GM19455 (cell line): ENCODE measurements at regions not wholly inside any gene's neighbourhood (a gene's known extent, or its start where the extent isn't known, plus 50 kb on each side); places are given as distances from the start of the nearest gene placed in this dataset.

ENCODE experiments used
- ATAC-seq: cut with Tn5 transposase; IDR thresholded peaks from one replicate; pipeline ENCODE4 v1.9.1; 2021; ENCODE audit not compliant: unreplicated experiment

DNA sequence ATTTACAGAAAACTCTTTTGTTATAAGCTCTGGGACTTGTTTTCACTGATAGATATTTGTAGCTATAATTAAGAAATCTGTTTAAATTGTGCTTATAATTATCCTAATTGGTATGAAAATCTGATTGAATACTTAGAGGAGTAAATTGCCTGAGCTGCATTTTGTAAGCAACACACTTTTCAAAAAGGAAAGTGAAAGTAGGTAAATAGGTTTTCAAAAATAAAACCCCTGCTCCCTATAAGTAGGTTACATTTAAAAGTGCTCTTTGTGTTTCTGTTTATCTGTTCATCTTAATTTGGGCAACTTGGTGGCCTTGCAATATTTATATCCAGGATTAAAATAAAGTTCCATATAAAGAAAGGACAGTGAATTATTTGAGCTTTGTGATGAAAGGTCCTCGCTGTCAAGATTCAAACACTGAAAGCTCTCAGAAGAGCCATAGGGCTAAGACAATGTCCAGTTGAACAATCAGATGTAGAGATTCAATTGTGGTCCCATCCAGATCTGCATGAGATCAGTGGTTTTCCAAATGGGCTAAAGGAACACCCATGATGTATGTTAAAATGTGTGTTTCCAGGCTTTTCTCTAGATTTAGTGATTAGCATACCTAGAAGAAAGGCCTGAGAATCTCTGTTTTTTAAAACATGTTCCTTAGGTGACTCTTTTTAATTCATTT is 371.6 kb downstream of the RPRM start:
- ATAC-seq: peak; percentile 54

DNA sequence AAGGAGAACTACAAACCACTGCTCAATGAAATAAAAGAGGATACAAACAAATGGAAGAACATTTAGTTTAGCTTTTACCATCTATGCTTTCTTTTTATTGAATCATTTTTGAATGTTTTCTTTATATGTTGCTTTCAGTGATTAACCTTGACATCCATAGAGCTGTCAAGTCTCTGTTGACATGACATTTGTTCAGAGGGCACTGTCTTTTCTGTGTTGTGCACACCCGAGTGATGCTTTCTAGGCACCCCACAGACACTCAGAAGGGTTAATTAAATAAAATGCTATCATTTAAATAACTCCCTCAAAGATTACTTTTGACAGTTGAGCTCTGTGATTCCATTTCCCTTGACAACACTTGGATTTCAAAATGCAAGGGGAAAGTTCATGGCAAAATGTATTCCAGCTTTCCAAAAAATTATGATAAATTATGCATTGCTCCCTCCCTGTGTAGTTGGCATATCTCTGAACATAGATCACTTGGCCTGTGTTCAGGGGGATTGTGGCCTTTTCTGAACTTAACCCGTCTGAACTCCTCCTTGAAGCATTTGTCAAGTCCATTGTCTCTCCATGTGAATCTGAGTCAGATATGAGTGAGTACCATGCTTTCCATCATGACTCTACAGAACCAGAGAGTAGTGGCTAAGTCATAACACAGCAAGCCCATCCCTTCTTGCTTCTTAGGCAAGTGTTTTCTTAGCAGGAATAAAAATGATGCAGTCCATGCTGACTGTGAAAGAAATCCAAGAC is 372.6 kb downstream of the RPRM start:
- no peak for ATAC-seq

DNA sequence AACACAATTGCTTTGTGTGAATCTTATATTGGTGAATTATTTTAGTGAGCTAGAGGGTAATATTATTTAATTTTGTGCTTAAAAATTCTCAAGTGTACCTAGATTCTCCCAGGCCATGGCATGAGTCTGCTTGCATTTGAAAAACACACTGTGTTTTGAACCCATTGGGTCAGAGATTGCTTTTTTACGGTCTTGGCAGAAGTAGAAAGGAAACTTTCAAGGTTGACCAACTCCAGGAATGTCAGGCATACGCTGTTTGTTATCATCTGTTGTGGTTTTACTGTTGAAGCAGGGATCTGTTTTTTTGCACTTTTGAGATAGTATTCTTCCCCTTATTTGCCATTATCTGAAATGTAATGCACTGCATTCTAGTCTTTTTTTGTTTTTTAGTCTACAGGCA is 377.4 kb downstream of the RPRM start:
- ATAC-seq: no peak

DNA sequence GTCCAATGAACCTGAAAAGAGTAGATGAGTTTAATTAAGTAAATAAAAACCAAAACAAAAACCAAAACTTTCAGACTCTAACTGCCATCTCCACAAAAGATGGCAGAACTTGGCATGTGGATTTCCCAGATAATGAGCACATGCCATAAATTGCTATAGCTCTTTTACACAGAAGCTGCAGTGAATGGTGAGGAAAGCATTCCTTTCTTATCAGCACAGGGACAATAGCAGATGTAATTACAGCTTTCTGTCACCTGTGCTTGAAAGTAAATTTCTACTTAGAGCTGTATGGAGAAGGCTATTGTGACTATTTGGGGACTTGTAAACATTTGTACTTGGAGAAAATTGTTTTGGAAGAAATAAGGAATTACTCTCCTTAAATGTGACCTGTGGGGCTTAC is 378.4 kb downstream of the RPRM start:
- ATAC-seq: no peak

DNA sequence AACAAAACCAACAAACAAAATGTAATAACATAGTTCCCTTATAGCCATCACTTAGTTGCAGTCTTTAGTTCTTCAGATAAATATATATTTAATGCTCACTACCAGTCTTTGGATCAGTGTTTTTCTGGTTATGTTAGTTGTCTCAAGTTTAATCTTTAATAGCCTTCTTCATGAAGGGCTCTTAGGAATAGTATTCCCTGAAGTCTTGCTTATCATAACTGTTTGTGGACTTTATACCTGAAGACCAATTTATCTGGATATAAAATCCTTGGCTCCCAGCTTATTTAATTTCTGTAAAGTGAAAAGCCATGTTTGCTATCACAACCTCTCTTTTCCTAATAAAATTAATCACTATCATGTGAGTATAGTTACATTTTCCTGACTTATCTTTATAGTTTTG is 379.7 kb downstream of the ARL6IP6 start:
- ATAC-seq: no peak

DNA sequence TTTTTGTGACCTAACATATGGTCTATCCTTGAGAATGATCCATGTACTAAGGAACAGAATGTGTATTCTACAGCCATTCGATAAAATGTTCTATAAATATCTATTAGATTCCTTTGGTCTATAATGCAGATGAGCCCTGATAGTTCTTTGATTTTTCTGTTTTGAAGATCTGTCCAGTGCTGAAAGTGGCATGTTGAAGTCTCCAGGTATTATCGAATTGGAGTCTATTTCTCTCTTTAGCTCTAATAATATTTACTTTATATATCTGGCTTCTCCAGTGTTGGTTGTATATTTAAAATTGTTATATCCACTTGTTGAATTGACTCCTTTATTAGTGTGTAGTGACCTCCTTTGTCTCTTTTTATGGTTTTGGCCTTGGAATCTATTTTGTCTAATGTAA is 377.9 kb downstream of the ARL6IP6 start:
- no peak for ATAC-seq

DNA sequence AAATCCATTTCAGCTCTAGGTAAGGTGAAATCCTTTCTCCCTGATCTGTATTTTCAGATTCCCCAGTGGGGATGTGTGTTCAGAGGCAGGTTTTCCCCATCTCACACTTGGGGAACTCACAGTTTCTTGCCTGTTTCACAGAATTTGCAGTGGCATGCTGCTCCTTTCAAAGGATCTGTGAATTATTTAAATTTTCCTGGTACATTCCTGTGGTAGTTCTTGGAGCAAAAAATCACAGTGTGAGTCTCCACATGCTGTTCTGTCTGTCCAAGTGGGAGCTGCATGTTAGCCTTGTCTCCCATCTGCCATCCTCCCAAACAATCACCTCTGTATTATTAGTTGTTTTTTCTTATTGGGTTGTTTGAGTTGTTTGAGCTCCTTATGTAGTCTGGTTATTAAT is 372.9 kb downstream of the ARL6IP6 start:
- no peak for ATAC-seq

DNA sequence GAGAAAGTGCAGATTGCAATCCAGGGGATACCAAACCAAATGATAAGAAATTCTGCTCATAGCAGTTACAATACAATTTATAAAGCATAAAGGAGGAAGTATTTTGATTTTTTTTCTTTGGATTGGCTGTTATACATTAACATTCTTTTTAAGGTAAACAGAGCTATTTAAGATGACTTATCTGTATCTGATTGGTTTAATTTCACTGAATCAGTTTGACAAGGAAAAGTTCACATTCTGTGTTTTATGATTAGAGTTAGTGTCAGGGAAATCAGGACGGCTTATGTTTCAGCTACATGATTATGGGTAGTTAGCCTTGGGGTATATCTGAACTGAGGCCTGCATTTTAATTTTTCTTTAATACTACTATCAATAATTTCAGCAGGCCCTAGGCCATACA is 360.9 kb downstream of the ARL6IP6 start:
- ATAC-seq: no peak

DNA sequence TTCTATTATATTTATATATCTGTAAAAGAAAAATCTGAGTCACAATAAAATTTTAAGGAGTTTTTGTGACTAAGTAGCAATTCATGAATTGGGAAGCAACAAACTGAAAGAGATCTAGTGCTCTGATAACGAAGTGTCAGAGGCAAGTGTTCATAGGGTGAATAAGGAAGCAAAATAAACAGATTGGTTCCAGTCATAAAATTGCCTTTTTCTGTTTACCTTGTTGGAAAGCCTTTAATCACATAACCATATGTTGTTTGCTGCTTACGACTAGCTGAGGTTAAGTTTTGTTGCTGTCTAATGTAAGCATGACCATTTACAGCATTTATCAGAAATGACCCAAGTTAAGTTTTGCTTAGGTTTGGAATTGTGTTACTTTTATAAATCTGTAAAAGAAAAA is 358.9 kb downstream of the ARL6IP6 start:
- no peak for ATAC-seq

DNA sequence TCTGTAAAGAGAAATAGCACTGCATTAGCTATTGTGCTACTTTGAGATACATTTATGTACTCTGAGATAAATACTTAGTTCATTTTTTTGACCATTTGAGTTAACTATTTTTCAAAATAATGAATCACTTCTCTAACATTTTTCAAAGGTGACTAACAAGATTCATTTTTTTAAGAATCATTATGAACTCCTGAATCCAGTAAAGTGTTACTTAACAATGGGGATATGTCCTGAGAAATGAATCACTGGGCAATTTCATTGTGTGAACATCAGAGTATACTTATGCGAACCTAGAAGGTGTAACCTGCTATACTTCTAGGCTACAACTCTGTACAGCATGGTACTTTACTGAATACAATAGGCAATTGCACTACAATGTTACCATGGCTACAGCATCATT is 355.8 kb downstream of the ARL6IP6 start:
- no peak for ATAC-seq

DNA sequence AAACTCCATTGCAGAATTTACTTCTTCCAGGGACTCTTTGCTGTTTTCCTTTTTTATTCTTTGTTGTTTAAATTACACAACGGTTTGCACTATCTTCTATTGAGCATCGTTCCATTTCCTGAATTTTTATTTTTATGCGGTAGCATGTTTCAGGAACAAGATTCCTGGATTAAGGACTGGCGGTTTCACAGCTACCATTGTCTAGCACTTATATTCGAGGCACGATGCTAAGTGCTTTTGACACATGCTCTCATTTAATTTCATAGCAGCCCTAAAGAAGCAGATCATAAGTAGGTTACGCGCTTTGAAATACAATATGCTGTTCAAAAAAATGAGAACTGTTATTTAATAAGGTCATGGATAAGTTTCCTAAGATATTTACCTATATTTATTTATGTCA is 354.4 kb downstream of the ARL6IP6 start:
- no peak for ATAC-seq

DNA sequence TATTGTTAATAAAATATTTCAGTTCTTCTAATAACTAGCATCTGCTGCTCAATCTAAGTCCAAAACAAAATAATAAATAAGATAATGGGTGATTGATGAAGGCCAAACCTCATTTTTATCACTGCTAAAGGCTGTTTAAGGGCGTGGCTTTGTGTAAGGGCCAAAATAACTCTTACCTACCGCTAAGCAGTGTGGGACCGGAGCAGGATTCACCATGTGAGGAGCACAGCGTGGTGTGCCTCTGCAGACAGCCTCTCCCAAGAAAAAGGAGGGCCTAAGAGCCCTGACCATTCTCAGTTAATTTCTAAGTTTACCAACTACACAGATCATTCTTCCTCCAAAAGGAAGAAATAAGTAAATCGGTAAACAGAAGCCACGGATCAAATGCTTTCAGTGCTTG is 353.7 kb downstream of the ARL6IP6 start:
- no peak for ATAC-seq

DNA sequence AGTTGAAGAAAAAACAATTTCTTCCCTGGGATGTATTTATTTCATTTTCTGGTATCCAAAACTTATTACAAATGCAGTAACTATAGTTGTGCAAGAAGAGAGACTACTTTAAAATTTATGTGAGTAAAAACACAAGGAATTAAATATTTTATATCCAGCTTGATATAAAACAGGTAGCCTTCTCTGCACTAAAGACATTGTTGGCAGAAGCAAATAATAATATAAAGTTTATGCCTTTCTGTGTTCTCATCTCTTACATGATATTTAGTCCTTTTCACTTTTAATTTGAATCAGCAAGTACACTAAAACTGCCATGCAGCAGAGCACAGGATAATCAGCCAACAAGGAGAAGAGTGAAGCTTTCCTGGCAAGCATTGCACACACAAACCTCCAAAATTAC is 352.7 kb downstream of the ARL6IP6 start:
- ATAC-seq: no peak

DNA sequence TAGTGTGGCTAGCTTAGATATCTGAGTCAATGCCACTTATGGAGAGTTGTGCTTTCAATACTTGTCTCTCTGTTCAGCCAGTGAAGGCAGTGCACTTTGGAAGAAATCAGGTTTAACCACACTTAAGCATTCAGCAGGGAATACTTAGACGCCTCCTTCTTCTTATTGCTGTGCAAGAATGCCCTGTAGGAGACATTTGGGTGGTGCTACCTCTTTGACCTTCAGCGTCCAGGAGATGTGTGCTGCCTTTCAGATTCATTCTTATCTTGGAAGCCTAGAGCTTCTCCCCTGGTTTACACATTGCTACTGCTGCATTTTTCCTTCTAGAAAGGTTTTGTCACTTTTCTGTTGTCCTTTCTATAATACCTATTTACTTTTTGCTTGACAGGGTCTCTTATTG is 350.5 kb downstream of the ARL6IP6 start:
- no peak for ATAC-seq

DNA sequence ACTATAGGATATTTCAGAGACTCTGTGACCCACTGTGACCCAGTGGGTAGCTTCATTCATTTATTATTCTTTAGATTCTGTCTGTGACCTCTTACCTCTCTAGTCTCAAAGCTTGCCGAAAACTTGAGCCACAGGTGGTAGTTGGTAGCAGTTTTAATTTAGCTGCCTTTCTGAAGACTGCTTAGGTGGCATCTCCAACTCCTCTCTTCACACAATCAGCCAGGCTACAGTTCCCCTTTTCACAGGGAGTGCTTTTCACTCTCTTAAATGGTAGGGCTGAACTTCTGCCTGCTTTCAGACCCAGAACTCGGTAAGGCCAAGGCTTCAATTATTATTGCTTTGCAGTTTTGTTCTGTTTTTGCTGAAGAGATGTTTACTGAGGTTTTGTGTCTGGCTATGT is 349.6 kb downstream of the ARL6IP6 start:
- no peak for ATAC-seq

DNA sequence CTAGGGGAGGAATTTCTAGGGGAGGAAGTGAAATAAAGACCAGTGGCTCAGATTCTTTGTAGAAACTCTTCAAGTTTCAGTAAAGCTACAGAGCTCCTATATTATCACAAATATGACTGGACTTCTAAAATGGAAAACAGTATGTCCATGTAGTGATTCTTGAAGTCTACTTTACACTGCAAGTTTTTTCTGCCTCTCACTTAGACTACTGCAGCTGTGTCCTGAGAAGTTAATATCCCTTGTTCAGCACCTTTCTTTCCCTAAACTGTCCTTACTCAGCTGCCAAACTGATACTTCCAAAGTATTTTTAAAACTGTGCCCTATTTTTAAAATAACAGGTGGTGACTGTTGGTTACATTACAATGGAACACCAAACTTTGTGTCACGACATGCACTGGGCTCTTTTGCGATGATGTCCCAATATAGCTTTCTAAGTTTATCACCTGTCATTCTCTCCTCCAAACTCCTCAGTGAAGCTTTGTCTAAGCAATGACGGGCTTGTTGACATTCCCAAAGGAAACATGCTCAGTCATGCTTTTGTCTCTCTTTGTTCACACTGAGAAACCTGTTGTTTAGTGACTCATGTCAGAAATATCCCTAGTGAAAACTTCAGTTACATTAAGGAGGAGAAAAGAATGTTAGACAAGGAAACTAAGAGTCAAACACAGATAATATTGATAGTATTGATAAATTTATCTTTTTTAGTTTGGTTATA is 341.1 kb downstream of the ARL6IP6 start:
- no peak for ATAC-seq

DNA sequence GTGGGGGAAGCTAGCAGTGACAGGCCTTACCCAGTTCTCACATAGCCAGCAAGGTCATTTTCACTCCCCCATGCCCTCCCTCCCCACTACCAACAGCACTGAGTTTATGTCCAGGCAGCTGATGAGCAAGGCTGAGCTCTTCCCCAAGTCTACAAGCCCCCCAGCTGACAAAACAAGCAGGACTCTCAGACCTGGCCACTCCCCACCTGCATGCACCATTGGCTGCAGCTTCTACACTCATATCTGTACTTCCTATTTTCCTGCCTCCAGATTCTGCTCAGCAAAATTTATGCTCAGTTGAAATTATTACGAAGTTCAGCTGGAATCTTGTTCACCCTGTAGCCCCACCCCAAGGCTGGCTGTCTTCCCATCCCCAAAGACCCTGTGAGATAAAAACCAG is 339.3 kb downstream of the ARL6IP6 start:
- no peak for ATAC-seq

DNA sequence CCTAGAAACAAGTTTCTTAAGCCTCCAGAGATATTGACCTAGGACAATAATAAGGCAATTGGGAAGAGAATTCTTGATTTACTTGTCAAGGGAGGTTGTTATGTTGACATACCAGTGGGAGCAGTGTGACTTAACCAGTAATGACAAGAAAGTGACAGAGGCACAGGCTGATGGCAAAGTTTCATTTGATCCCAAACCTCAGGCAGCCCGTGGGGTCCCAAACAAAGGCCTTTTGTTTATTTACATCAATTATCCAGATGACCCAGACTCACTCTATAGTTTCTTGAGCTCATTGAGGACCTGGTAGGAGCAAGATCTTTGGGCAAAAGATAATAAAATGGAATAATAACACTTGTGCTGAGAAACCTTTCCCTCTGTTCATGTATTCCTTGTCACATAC is 336.8 kb downstream of the ARL6IP6 start:
- ATAC-seq: no peak

DNA sequence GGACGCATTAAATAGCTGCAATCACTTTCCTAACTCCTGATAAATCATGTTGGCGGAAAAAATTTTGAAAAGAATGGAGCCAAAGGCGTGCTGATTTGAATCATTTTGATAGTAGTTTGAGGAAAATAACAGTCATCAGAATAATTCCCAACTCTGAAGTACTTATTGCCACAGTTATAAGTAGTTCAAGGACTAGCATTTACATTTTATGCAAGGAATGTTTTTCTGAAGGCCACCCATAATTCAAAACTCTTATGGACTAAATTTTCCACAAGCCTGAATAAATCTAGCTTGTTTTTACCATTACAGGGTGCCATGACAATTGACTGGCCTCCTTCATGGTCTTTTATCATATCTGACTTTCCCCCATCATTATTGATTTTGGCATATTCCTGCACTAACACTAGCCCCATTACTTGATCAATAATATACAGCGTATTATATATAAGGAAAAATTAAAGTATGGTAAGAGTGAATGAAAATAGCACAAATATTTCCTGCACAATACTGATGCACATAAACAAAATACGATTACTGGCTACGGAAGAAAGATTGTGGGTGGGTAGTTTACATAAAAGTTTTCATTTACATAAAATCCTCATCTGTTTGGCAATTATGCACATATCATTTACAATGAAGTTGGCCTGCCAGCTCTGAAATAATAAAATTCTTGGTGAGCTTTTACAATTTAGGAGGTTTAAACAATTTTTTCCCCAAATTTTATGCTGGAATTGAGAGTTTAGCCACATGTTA is 334.6 kb downstream of the ARL6IP6 start:
- no peak for ATAC-seq

DNA sequence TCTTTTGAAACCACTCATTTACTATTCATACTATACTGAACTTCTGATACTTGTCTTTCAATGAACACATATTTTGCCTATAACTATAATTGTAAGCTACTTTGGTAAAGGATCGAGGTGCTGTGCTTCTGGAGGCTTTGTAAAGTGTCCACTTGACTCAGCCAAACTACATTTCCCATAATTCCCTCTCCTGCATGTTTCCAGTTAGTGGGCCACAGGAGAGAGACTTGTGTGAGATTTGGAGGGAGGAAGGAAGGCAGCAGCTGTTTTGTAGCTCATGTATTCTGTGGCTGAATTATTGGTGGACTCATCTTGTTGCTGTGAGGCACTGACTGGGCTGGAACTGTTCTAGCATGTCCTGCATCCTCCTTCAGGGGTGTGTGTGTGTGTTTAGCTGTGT is 328.8 kb downstream of the ARL6IP6 start:
- no peak for ATAC-seq

DNA sequence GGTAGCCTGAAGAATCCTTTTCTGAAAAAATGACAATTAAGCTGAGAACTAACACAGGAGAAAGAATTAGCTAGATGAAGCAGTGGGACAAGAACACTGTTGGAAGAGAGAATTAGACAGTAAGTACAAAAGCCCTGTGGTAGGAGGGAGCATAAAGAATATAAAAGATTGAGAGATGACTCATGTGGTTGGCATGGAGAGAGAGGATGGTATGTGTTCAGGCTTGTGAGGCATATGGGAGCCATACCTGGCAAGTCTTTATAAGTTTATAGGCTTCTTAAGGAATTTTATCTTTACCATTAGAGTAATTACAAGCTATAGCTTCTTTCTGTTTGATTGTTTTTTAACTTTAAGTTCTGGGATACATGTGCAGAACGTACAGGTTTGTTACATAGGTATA is 325.0 kb downstream of the ARL6IP6 start:
- ATAC-seq: no peak

DNA sequence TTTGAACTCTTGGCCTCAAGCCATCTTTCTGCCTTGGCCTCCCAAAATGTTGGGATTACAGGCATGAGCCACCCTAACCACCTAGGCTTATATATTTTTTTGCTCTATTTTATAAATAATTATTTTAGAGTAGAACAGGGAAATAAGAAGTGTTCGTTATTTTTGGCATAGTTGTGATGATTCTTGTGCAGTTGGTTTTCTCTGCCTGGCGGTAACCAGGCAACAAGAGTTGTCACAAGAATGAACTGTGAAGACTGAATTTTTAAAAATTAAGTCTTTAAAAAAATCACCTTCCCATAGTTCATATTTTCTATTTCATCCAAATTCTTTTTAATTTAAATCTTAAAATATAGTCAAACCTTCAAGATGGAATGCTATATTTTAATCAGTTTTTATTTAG is 310.2 kb downstream of the ARL6IP6 start:
- ATAC-seq: no peak
